SK-N-SH treated with all-trans-retinoic acid at 6 μM for 48 hours (cell line): ENCODE measurements at regions not wholly inside any gene's neighbourhood (a gene's known extent, or its start where the extent isn't known, plus 50 kb on each side); places are given as distances from the start of the nearest gene placed in this dataset.

Experiments used
- BACH2 ChIP-seq: fragments of 250-450 bp; sonication (Bioruptor Pico); IDR thresholded peaks from 2 replicates; pipeline ENCODE4 v1.9.0; 2021; ENCODE audit warnings: mild to moderate bottlenecking, borderline replicate concordance
- GLIS3 ChIP-seq: fragments of 250-450 bp; sonication (Bioruptor Pico); IDR thresholded peaks from 2 replicates; pipeline ENCODE4 v1.5.0; 2020; ENCODE audit warnings: mild to moderate bottlenecking, moderate library complexity
- OSR1 ChIP-seq: fragments of 250-450 bp; sonication (Bioruptor Pico); IDR thresholded peaks from 2 replicates; pipeline ENCODE4 v1.8.0; 2022; ENCODE audit warnings: moderate library complexity, mild to moderate bottlenecking, inconsistent platforms
- PATZ1 ChIP-seq: fragments of 250-450 bp; sonication (Bioruptor Pico); IDR thresholded peaks from 2 replicates; pipeline ENCODE4 v1.8.0; 2020; ENCODE audit warnings: mild to moderate bottlenecking, moderate library complexity, borderline replicate concordance
- ZC3H10 ChIP-seq: fragments of 250-450 bp; sonication (Bioruptor Pico); IDR thresholded peaks from 2 replicates; pipeline ENCODE4 v1.5.1; 2021; ENCODE audit warnings: mild to moderate bottlenecking, moderate library complexity
- ZFP3 ChIP-seq: fragments of 250-450 bp; sonication (Bioruptor Pico); IDR thresholded peaks from 2 replicates; pipeline ENCODE4 v1.5.0; 2020; ENCODE audit warnings: mild to moderate bottlenecking, moderate library complexity
- ZFP30 ChIP-seq: fragments of 450-650 bp; formaldehyde crosslinking; IDR thresholded peaks from 2 replicates; pipeline ENCODE4 v1.5.0; 2022; ENCODE audit warnings: mild to moderate bottlenecking, moderate library complexity

- TF ChIP-seq OSR1 (CRISPR knock-in tag) (no peak), ZFP30 (CRISPR knock-in tag) (no peak), ZC3H10 (CRISPR knock-in tag) (no peak), BACH2 (no peak), ZFP3 (no peak), GLIS3 (no peak), PATZ1 (CRISPR knock-in tag) (no peak)
Measured at GRCh38 chr15:20358066-20358778, 183.4 kb downstream of the GOLGA6L6 start.
